ENCODE measurements at regions not wholly inside any gene's neighbourhood (a gene's known extent, or its start where the extent isn't known, plus 50 kb on each side); places are given as distances from the start of the nearest gene placed in this dataset.

GRCh38 chr13:72198042-72198441, 331.0 kb upstream of the DACH1 start:
- no peak for TF ChIP-seq EZH2 (IDR thresholded peaks at IDR 0.05; ENCODE audit: borderline replicate concordance, low read depth, low read length, severe bottlenecking)
- TF ChIP-seq, protein P1, sequence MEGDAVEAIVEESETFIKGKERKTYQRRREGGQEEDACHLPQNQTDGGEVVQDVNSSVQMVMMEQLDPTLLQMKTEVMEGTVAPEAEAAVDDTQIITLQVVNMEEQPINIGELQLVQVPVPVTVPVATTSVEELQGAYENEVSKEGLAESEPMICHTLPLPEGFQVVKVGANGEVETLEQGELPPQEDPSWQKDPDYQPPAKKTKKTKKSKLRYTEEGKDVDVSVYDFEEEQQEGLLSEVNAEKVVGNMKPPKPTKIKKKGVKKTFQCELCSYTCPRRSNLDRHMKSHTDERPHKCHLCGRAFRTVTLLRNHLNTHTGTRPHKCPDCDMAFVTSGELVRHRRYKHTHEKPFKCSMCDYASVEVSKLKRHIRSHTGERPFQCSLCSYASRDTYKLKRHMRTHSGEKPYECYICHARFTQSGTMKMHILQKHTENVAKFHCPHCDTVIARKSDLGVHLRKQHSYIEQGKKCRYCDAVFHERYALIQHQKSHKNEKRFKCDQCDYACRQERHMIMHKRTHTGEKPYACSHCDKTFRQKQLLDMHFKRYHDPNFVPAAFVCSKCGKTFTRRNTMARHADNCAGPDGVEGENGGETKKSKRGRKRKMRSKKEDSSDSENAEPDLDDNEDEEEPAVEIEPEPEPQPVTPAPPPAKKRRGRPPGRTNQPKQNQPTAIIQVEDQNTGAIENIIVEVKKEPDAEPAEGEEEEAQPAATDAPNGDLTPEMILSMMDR (IDR thresholded peaks at IDR 0.05; ENCODE audit: borderline replicate concordance, extremely low read depth, low read length, poor library complexity, severe bottlenecking), result no peak
- H3K79me2 ChIP-seq (ENCODE audit: insufficient read depth, low read length), result no peaks in the 10 kb centered on the region
- H3K27ac ChIP-seq (ENCODE audit: low read length), result no peak overlapping the region
- H3K4me3 ChIP-seq (ENCODE audit: low read depth in 1 of 2, low read length in 2 of 2), result no peak overlapping the region
- H2AFZ ChIP-seq (ENCODE audit: low read depth, low read length), result no peak overlapping the region
- no peak overlapping the region for H3K4me2 ChIP-seq (ENCODE audit: insufficient read depth, low read length)
- no peaks in the 10 kb centered on the region for H3K9me3 ChIP-seq (ENCODE audit: insufficient read depth, low read length, severe bottlenecking)
- H3K36me3 ChIP-seq (ENCODE audit: insufficient read depth, low read length), result no peaks in the 10 kb centered on the region
- DNase-seq (no peak), ATAC-seq (ENCODE audit: insufficient read depth, low read depth) (no peak)
- no peaks in the 10 kb centered on the region for H3K27me3 ChIP-seq (ENCODE audit: insufficient read depth, low read length, poor library complexity)
- no peaks in the 10 kb centered on the region for H3K4me1 ChIP-seq (ENCODE audit: insufficient read depth, low read length)
- H4K20me1 ChIP-seq (ENCODE audit: insufficient read depth, low read length), result no peaks in the 10 kb centered on the region
- no peak overlapping the region for H3K9ac ChIP-seq (ENCODE audit: low read depth, low read length)

- Histone ChIP-seq H3K9me3 (ENCODE audit: insufficient read depth, low read length, severe bottlenecking) (no peaks in the 10 kb centered on the region), H3K27me3 (ENCODE audit: insufficient read depth, low read length, poor library complexity) (no peaks in the 10 kb centered on the region), H3K4me3 (ENCODE audit: low read depth in 1 of 2, low read length in 2 of 2) (no peak overlapping the region), H2AFZ (ENCODE audit: low read depth, low read length) (no peak overlapping the region), H3K27ac (ENCODE audit: low read length) (no peak overlapping the region), H3K79me2 (ENCODE audit: insufficient read depth, low read length) (no peaks in the 10 kb centered on the region), H3K4me1 (ENCODE audit: insufficient read depth, low read length) (no peaks in the 10 kb centered on the region), H4K20me1 (ENCODE audit: insufficient read depth, low read length) (no peaks in the 10 kb centered on the region), H3K9ac (ENCODE audit: low read depth, low read length) (no peak overlapping the region), H3K36me3 (ENCODE audit: insufficient read depth, low read length) (no peaks in the 10 kb centered on the region), H3K4me2 (ENCODE audit: insufficient read depth, low read length) (no peak overlapping the region)
- DNase-seq (no peak), ATAC-seq (ENCODE audit: insufficient read depth, low read depth) (no peak)
- no peak for TF ChIP-seq EZH2 (IDR thresholded peaks at IDR 0.05; ENCODE audit: borderline replicate concordance, low read depth, low read length, severe bottlenecking)
- TF ChIP-seq, protein P1 (IDR thresholded peaks at IDR 0.05; ENCODE audit: borderline replicate concordance, extremely low read depth, low read length, poor library complexity, severe bottlenecking), result no peak
Measured at GRCh38 chr13:72195044-72195704, 328.2 kb upstream of the DACH1 start.

DNA sequence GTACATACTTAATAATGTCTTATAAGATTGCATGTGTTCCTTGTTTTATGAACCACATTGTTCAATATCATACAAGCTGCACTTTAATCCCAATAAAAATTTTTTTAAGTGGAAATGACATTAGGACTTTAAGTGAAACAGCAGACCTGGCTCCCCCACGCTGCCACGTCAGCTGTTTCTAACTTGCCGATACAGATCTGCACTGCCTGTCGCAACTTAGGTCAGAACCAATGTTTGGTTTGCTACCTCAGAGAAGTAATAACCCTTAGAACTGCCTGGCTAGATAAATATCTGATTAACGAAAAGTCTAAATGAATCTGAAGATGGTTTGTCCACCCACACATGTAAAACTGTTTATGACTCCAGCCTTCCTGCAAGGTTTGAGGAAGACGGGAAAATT, 327.5 kb upstream of the DACH1 start:
- DNase-seq (no peak), ATAC-seq (ENCODE audit: insufficient read depth, low read depth) (no peak)
- no peak overlapping the region for H3K9ac ChIP-seq (ENCODE audit: low read depth, low read length)

More for the DNA sequence above, 327.5 kb upstream of the DACH1 start:
- no peaks in the 10 kb centered on the region for H3K9me3 ChIP-seq (ENCODE audit: insufficient read depth, low read length, severe bottlenecking)
- H2AFZ ChIP-seq (ENCODE audit: low read depth, low read length), result no peak overlapping the region
- no peak for TF ChIP-seq EZH2 (IDR thresholded peaks at IDR 0.05; ENCODE audit: borderline replicate concordance, low read depth, low read length, severe bottlenecking)
- TF ChIP-seq, protein P1 (IDR thresholded peaks at IDR 0.05; ENCODE audit: borderline replicate concordance, extremely low read depth, low read length, poor library complexity, severe bottlenecking), result no peak
- no peaks in the 10 kb centered on the region for H3K27me3 ChIP-seq (ENCODE audit: insufficient read depth, low read length, poor library complexity)
- no peaks in the 10 kb centered on the region for H4K20me1 ChIP-seq (ENCODE audit: insufficient read depth, low read length)
- H3K79me2 ChIP-seq (ENCODE audit: insufficient read depth, low read length), result no peaks in the 10 kb centered on the region
- no peak overlapping the region for H3K27ac ChIP-seq (ENCODE audit: low read length)
- no peaks in the 10 kb centered on the region for H3K4me1 ChIP-seq (ENCODE audit: insufficient read depth, low read length)
- no peaks in the 10 kb centered on the region for H3K36me3 ChIP-seq (ENCODE audit: insufficient read depth, low read length)
- no peak overlapping the region for H3K4me3 ChIP-seq (ENCODE audit: low read depth in 1 of 2, low read length in 2 of 2)
- H3K4me2 ChIP-seq (ENCODE audit: insufficient read depth, low read length), result no peak overlapping the region

All from DND-41 (cell line).